PC-3 (cell line): ENCODE measurements at regions not wholly inside any gene's neighbourhood (a gene's known extent, or its start where the extent isn't known, plus 50 kb on each side); places are given as distances from the start of the nearest gene placed in this dataset.

ENCODE experiments used
- ATAC-seq: fragments of 200-7000 bp; cut with Tn5 transposase; 2 replicates; pipeline ENCODE4 v1.9.1; 2020; ENCODE audit warnings: mild to moderate bottlenecking, moderate library complexity
- BruUV-seq: library from RNA; stranded (reverse); fragments of 400-500 nt; replicated peaks from 2 replicates; lab custom pipeline; 2021; lab: Mats Ljungman, UMichigan
- CTCF ChIA-PET: fragments of 300-600 bp; sonication (Branson Sonifier 250); formaldehyde crosslinking; loops from one replicate; lab custom pipeline; 2022; ENCODE audit warnings: antibody characterized with exemption; lab: Charles Lee
- POLR2A ChIA-PET: fragments of 300-600 bp; sonication (Branson Sonifier 250); formaldehyde crosslinking; loops from one replicate; lab custom pipeline; 2022; ENCODE audit warnings: antibody characterized with exemption; ENCODE audit not compliant: unreplicated experiment; lab: Charles Lee
- DNase-seq: peaks from one replicate; pipeline ENCODE4 v3.0.0-alpha.2; 2015
- H2AFZ ChIP-seq: fragments of 300-600 bp; sonication (generic); 2 replicates; pipeline ENCODE4 v1.6.0; 2016; ENCODE audit warnings: antibody characterized with exemption, low read length
- H3F3A ChIP-seq: fragments of 300-600 bp; sonication (generic); one replicate; pipeline ENCODE4 v1.6.0; 2017; ENCODE audit warnings: antibody characterized with exemption, low read length, control low read depth, mild to moderate bottlenecking; ENCODE audit not compliant: unreplicated experiment
- H3K27ac ChIP-seq: fragments of 300-600 bp; sonication (generic); 2 replicates; pipeline ENCODE4 v1.5.1; 2016; ENCODE audit warnings: mild to moderate bottlenecking, low read length
- H3K27me3 ChIP-seq: fragments of 300-600 bp; sonication (generic); 2 replicates; pipeline ENCODE4 v1.6.1; 2016; ENCODE audit warnings: low read length, mixed read lengths
- H3K36me3 ChIP-seq: fragments of 300-600 bp; sonication (generic); 2 replicates; pipeline ENCODE4 v1.6.1; 2016; ENCODE audit warnings: low read depth, mixed run types, low read length, mixed read lengths
- H3K4me1 ChIP-seq: fragments of 300-600 bp; sonication (generic); 2 replicates; pipeline ENCODE4 v1.5.1; 2016; ENCODE audit warnings: low read length; ENCODE audit not compliant: insufficient read depth
- H3K4me2 ChIP-seq: fragments of 300-600 bp; sonication (generic); 2 replicates; pipeline ENCODE4 v1.6.0; 2016; ENCODE audit warnings: low read length
- H3K4me3 ChIP-seq: fragments of 300-600 bp; sonication (generic); 2 replicates; pipeline ENCODE4 v1.5.1; 2016; ENCODE audit warnings: mild to moderate bottlenecking, low read length, mixed read lengths
- H3K79me2 ChIP-seq: fragments of 300-600 bp; sonication (generic); 2 replicates; pipeline ENCODE4 v1.6.1; 2017; ENCODE audit warnings: low read length, mixed read lengths
- H3K9ac ChIP-seq: fragments of 300-600 bp; sonication (generic); 2 replicates; pipeline ENCODE4 v1.6.0; 2016; ENCODE audit warnings: mild to moderate bottlenecking, low read length
- H3K9me2 ChIP-seq: fragments of 300-600 bp; sonication (generic); replicated peaks from 2 replicates; pipeline ENCODE4 v1.6.1; 2016; ENCODE audit warnings: mixed run types, low read length, mixed read lengths
- H3K9me3 ChIP-seq: fragments of 300-600 bp; sonication (generic); 2 replicates; pipeline ENCODE4 v1.6.1; 2016; ENCODE audit warnings: low read length, mixed read lengths
- H4K20me1 ChIP-seq: fragments of 300-600 bp; sonication (generic); 2 replicates; pipeline ENCODE4 v1.6.1; 2016; ENCODE audit warnings: low read length, mixed read lengths
- CTCF ChIP-seq: fragments of 300-600 bp; sonication (generic); conservative IDR thresholded peaks from 2 replicates; pipeline ENCODE4 v1.5.1; 2017; ENCODE audit warnings: antibody characterized with exemption, low read depth, mild to moderate bottlenecking, low read length
- EZH2 ChIP-seq: fragments of 300-600 bp; sonication (generic); IDR thresholded peaks from one replicate; pipeline ENCODE4 v1.6.1; 2017; ENCODE audit warnings: antibody characterized with exemption, mild to moderate bottlenecking, low read length; ENCODE audit not compliant: unreplicated experiment
- EZH2phosphoT487 ChIP-seq: fragments of 300-600 bp; sonication (generic); IDR thresholded peaks from 2 replicates; pipeline ENCODE4 v1.6.1; 2018; ENCODE audit warnings: mild to moderate bottlenecking, antibody characterized with exemption, low read length, borderline replicate concordance
- intact Hi-C: fragments of 100-400 bp; cut with micrococcal nuclease; formaldehyde crosslinking; loops from 2 replicates; pipeline ENCODE4 v1.9.0; 2023

GRCh38 chr2:236684504-236685256, 115.1 kb downstream of the ACKR3 start:
- CTCF ChIA-PET = interaction anchor here (0.6 kb wide), 1 partner anchor 342 kb away, joined by 4 read pairs; no protein-coding TSS in a partner anchor

GRCh38 chr2:236685361-236685760, 115.7 kb downstream of the ACKR3 start:
- H3K79me2 ChIP-seq = no peaks in the 10 kb centered on the region
- H3K4me3 ChIP-seq = no peak overlapping the region
- DNase-seq (no peak), ATAC-seq (no peak)
- no peaks in the 10 kb centered on the region for H3K36me3 ChIP-seq
- H2AFZ ChIP-seq = no peak overlapping the region
- H3K4me2 ChIP-seq = no peak overlapping the region
- ChIA-PET POLR2A (no interaction called here), CTCF (interaction anchor here (0.6 kb wide), 1 partner anchor 342 kb away, joined by 4 read pairs; no protein-coding TSS in a partner anchor)
- BruUV-seq = no TSS peak
- no peaks in the 10 kb centered on the region for H3K27me3 ChIP-seq
- no peaks in the 10 kb centered on the region for H3K9me2 ChIP-seq
- no peaks in the 10 kb centered on the region for H4K20me1 ChIP-seq
- H3K9ac ChIP-seq = no peak overlapping the region
- TF ChIP-seq EZH2phosphoT487 (no peak), EZH2 (no peak), CTCF (no peak)
- H3F3A ChIP-seq = no peaks in the 10 kb centered on the region
- no peak overlapping the region for H3K27ac ChIP-seq
- intact Hi-C loops = no loop called here
- no peaks in the 10 kb centered on the region for H3K9me3 ChIP-seq
- H3K4me1 ChIP-seq = peaks cover 10% of the 10 kb centered on the region

More at GRCh38 chr2:236684504-236685256, 115.1 kb downstream of the ACKR3 start:
- H3K27me3 ChIP-seq = no peaks in the 10 kb centered on the region
- ATAC-seq (no peak), DNase-seq (no peak)
- H3K4me1 ChIP-seq = peaks cover 17% of the 10 kb centered on the region
- H3K4me2 ChIP-seq = no peak overlapping the region
- H3K27ac ChIP-seq = no peak overlapping the region
- no TSS peak for BruUV-seq
- no peaks in the 10 kb centered on the region for H3F3A ChIP-seq
- no peak overlapping the region for H3K9ac ChIP-seq
- no peaks in the 10 kb centered on the region for H3K9me2 ChIP-seq
- H4K20me1 ChIP-seq = no peaks in the 10 kb centered on the region
- H3K9me3 ChIP-seq = no peaks in the 10 kb centered on the region
- no peaks in the 10 kb centered on the region for H3K79me2 ChIP-seq
- H2AFZ ChIP-seq = no peak overlapping the region
- intact Hi-C loops = no loop called here
- H3K4me3 ChIP-seq = no peak overlapping the region
- H3K36me3 ChIP-seq = no peaks in the 10 kb centered on the region
- TF ChIP-seq EZH2 = no peak
- no peak for TF ChIP-seq CTCF
- no peak for TF ChIP-seq EZH2phosphoT487
- POLR2A ChIA-PET = no interaction called here

GRCh38 chr2:236685979-236686520, 116.4 kb downstream of the ACKR3 start:
- ATAC-seq (no peak), DNase-seq (no peak)
- Histone ChIP-seq H3K9me2 (no peaks in the 10 kb centered on the region), H3K4me2 (no peak overlapping the region), H2AFZ (no peak overlapping the region), H3K9me3 (no peaks in the 10 kb centered on the region), H3K27me3 (no peaks in the 10 kb centered on the region), H3K9ac (no peak overlapping the region), H3K36me3 (no peaks in the 10 kb centered on the region), H3F3A (no peaks in the 10 kb centered on the region), H3K79me2 (no peaks in the 10 kb centered on the region), H3K4me3 (no peak overlapping the region), H3K4me1 (peaks cover 6% of the 10 kb centered on the region), H4K20me1 (no peaks in the 10 kb centered on the region), H3K27ac (no peak overlapping the region)
- ChIA-PET POLR2A (no interaction called here), CTCF (no interaction called here)
- TF ChIP-seq CTCF = no peak
- intact Hi-C loops = no loop called here
- no TSS peak for BruUV-seq
